ENCODE measurements at regions not wholly inside any gene's neighbourhood (a gene's known extent, or its start where the extent isn't known, plus 50 kb on each side); places are given as distances from the start of the nearest gene placed in this dataset.
"Not testable (repeated sequence)": the region's sequence is repeated elsewhere in the genome, so short reads cannot be mapped to it uniquely, and the experiment has no call there.

- no peak for DNase-seq (ENCODE audit: low spot score)
These were observed 51.4 kb upstream of the LSM6 start for GRCh38 chr4:146124023-146124680.

DNA sequence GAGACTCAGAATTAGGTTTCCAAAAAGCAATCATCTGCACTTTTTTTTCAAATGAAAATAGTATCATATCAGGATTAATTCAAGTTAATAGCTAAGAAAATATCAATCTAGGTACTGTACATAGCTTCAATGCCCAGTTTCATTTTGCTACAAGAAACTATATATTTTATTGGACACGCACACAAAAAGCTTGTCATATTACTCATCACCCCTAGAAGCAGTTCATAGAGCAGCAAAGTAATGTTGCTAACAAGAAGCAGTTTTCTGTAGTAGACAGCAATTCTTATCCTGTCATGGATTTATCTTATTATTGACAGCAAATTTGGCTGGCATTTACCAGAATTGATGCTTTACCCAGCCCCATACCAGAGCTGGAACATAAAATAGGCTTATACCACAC lies 52.3 kb upstream of the LSM6 start:
- DNase-seq (ENCODE audit: low spot score) = no peak

DNA sequence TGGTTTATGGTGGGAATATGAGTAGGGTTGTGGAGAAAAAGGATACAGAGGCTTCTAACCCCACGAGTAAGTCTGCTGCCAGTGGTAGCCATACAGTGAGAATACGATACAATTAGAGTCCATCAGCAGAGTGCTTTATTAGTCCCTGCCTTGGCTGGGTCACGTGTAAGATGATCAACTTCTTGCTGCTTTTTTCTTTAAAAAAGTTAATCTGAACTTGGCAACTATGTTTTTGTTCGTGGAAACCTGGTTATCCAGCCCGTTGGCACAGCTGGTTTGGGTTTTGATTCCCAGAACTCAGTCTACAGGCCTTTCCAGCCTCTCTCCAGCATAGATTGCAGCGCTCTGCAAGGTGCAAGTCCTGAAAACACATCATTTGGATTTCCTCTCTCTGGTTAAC lies 53.1 kb upstream of the LSM6 start:
- DNase-seq (ENCODE audit: low spot score) = no peak

DNA sequence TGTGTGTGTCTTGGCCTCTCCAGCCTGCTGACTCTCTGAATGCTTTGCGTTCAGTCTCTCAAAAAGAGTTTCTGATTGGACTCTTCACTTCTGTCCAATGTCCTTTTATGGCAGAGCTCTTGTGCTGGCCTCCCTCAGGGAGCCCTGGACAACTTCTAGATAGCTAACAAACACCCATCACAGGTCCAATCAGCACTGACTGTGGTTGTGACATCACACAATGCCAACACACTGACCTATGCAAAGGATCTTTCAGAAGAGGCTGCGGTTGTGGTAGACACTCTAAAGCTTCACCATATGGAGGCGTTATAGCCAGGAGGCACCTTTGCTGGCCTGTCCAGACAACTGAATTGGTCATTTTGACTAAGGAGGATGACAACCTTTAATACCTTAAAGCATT lies 53.8 kb upstream of the LSM6 start:
- no peak for DNase-seq (ENCODE audit: low spot score)

DNA sequence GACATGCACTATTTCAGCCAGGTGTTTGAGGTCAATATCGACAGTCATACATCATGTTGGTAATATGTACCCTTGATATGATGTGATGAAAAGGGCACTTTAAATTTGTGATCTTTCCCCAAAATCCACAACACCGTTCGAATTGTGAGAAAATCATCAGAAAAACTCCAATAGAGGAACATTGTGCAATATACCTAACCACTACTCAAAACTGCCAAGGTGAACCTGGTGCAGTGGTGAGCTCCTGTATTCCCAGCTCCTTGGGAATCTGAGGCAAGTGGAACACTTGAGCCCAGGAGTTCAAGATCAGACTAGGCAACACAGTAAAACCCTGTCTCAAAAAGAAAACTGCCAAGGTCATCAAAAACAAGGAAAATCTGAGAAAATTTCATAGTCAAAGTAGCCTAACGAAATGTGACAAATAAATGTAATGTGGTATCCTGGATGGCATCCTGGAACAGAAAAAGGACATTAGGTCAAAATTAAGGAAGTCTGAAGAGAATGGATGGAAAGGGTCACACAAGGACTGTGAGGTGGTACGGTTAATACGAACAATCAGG lies 55.6 kb upstream of the LSM6 start:
- DNase-seq (ENCODE audit: low spot score) = no peak

- no peak for DNase-seq (ENCODE audit: low spot score)
These were observed 61.5 kb upstream of the LSM6 start for GRCh38 chr4:146114066-146114465.

- DNase-seq (ENCODE audit: low spot score) = no peak
These were observed 62.3 kb upstream of the LSM6 start for GRCh38 chr4:146113171-146113570.

GRCh38 chr4:146112389-146112788 lies 63.1 kb upstream of the LSM6 start:
- no peak for DNase-seq (ENCODE audit: low spot score)

GRCh38 chr4:146110871-146111485 lies 64.5 kb upstream of the LSM6 start:
- DNase-seq (ENCODE audit: low spot score) = no peak

GRCh38 chr4:146108756-146109155 lies 66.8 kb upstream of the LSM6 start:
- no peak for DNase-seq (ENCODE audit: low spot score)

- no peak for DNase-seq (ENCODE audit: low spot score)
These were observed 67.8 kb upstream of the LSM6 start for GRCh38 chr4:146107587-146108240.

GRCh38 chr4:146105464-146105863 lies 70.1 kb upstream of the LSM6 start:
- no peak for DNase-seq (ENCODE audit: low spot score)

DNA sequence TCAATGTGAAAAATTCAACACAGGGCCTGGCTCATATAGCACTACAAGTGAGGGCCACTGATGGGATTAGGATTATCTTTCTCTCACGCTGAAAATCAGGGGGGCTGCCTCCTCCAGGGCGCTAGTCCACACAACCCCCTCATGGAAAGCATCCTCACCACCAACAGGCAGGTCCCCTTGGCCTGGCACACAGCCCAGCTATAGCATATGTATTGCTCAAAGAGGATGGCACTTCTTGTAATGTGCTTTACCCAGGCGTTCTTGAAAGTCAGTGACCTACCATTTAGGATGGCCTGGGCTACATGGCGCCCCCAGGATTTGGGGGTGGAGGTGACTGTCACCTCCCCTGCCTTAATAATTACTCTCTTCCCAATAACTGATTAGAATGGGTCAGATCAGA lies 71.0 kb upstream of the LSM6 start:
- DNase-seq (ENCODE audit: low spot score) = no peak

DNA sequence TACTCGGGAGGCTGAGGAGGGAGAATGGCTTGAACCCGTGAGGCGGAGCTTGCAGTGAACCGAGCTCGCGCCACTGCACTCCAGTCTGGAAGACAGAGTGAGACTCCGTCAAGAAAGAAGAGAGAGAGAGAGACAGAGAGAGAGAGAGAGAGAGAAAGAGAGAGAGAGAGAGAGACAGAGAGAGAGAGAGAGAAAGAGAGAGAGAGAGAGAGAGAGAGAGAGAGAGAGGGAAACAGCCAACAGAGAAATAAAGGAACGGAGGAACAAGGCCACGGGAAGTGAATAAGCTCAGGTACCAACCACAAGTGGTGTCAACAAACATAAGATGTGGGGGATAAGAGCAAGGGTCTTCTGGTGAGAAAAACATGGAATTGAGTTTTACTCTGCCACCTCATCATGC lies 71.5 kb upstream of the LSM6 start:
- not testable (repeated sequence) for DNase-seq (ENCODE audit: low spot score)

GRCh38 chr4:146099585-146099984 lies 75.9 kb upstream of the LSM6 start:
- DNase-seq (ENCODE audit: low spot score) = no peak

GRCh38 chr4:146098978-146099377 lies 76.5 kb upstream of the LSM6 start:
- DNase-seq (ENCODE audit: low spot score) = no peak

GRCh38 chr4:146098397-146098796 lies 77.1 kb upstream of the LSM6 start:
- no peak for DNase-seq (ENCODE audit: low spot score)

GRCh38 chr4:146096371-146096770 lies 79.1 kb upstream of the LSM6 start:
- no peak for DNase-seq (ENCODE audit: low spot score)

GRCh38 chr4:146095860-146096259 lies 79.7 kb upstream of the LSM6 start:
- no peak for DNase-seq (ENCODE audit: low spot score)

- peak; percentile 20 for DNase-seq (ENCODE audit: low spot score)
These were observed 80.3 kb upstream of the LSM6 start for GRCh38 chr4:146095091-146095690.

GRCh38 chr4:146088690-146089089 lies 86.8 kb upstream of the LSM6 start:
- no peak for DNase-seq (ENCODE audit: low spot score)

- DNase-seq (ENCODE audit: low spot score) = no peak
These were observed 87.7 kb upstream of the LSM6 start for GRCh38 chr4:146087856-146088255.

DNA sequence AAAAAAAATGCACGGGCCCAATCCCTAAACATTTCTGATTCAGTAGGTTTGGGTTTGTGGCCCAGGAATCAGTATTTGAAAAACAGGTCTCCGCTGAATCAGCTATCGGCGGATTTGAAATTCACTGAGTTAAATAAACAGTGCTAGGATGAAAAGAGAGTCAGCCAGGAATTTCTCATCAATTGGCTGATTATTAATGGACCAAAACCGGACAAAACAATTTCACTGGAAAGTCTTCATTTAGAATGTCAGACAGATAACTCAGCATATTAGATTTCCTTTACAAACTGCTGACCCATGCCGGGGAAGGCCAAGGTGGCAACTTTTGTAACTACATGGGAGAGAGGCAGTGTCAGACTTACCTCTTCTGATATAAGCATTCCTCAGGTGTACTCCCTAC lies 99.4 kb upstream of the LSM6 start:
- DNase-seq (ENCODE audit: low spot score) = no peak
